H9 (cell line): ENCODE measurements at regions not wholly inside any gene's neighbourhood (a gene's known extent, or its start where the extent isn't known, plus 50 kb on each side); places are given as distances from the start of the nearest gene placed in this dataset.

Source experiments
- DNase-seq: peaks from one replicate; pipeline ENCODE4 v3.0.0-alpha.2; 2017
- H2AFZ ChIP-seq: one replicate; pipeline ENCODE4 v1.6.1; 2013; ENCODE audit warnings: mild to moderate bottlenecking, low read length, control low read depth, moderate library complexity
- H2AK5ac ChIP-seq: 2 replicates; pipeline ENCODE4 v1.6.1; 2013; ENCODE audit warnings: low read length, control low read depth, mixed read lengths; ENCODE audit not compliant: insufficient read length
- H2BK120ac ChIP-seq: one replicate; pipeline ENCODE4 v1.6.1; 2013; ENCODE audit warnings: low read depth, mild to moderate bottlenecking, low read length, control low read depth, inconsistent platforms; ENCODE audit not compliant: poor library complexity, severe bottlenecking
- H2BK12ac ChIP-seq: 2 replicates; pipeline ENCODE4 v1.6.1; 2013; ENCODE audit warnings: low read length, control low read depth, mixed read lengths, low read depth; ENCODE audit not compliant: insufficient read length
- H2BK15ac ChIP-seq: 2 replicates; pipeline ENCODE4 v1.6.1; 2013; ENCODE audit warnings: low read depth, low read length, control low read depth
- H2BK20ac ChIP-seq: one replicate; pipeline ENCODE4 v1.6.1; 2013; ENCODE audit warnings: low read depth, mild to moderate bottlenecking, low read length, control low read depth, inconsistent platforms; ENCODE audit not compliant: poor library complexity, severe bottlenecking
- H2BK5ac ChIP-seq: 2 replicates; pipeline ENCODE4 v1.6.1; 2013; ENCODE audit warnings: low read length, control low read depth, mixed read lengths; ENCODE audit not compliant: insufficient read length
- H3K14ac ChIP-seq: 2 replicates; pipeline ENCODE4 v1.6.1; 2013; ENCODE audit warnings: low read length, control low read depth; ENCODE audit not compliant: insufficient read depth
- H3K18ac ChIP-seq: 2 replicates; pipeline ENCODE4 v1.6.1; 2013; ENCODE audit warnings: low read depth, mild to moderate bottlenecking, mixed read lengths, low read length, control low read depth; ENCODE audit not compliant: insufficient read length
- H3K23ac ChIP-seq: 2 replicates; pipeline ENCODE4 v1.6.1; 2013; ENCODE audit warnings: low read length, control low read depth, mixed read lengths, low read depth; ENCODE audit not compliant: insufficient read length
- H3K23me2 ChIP-seq: 2 replicates; pipeline ENCODE4 v1.6.1; 2013; ENCODE audit warnings: low read depth, mild to moderate bottlenecking, mixed read lengths, low read length, control low read depth; ENCODE audit not compliant: insufficient read length, poor library complexity, severe bottlenecking
- H3K27ac ChIP-seq: 2 replicates; pipeline ENCODE4 v1.5.1; 2013; ENCODE audit warnings: low read length, control low read depth, mixed read lengths, low read depth; ENCODE audit not compliant: insufficient read length
- H3K27me3 ChIP-seq: 2 replicates; pipeline ENCODE4 v1.6.1; 2013; ENCODE audit warnings: low read length, control low read depth, inconsistent platforms; ENCODE audit not compliant: insufficient read depth
- H3K4ac ChIP-seq: 2 replicates; pipeline ENCODE4 v1.6.1; 2013; ENCODE audit warnings: low read depth, mild to moderate bottlenecking, control low read depth, inconsistent platforms, low read length, moderate library complexity
- H3K4me1 ChIP-seq: 2 replicates; pipeline ENCODE4 v1.6.1; 2013; ENCODE audit warnings: low read length, control low read depth, inconsistent platforms; ENCODE audit not compliant: insufficient read depth
- H3K4me2 ChIP-seq: 2 replicates; pipeline ENCODE4 v1.6.1; 2013; ENCODE audit warnings: low read length, control low read depth, mixed read lengths; ENCODE audit not compliant: insufficient read length, insufficient read depth
- H3K56ac ChIP-seq: 2 replicates; pipeline ENCODE4 v1.6.1; 2013; ENCODE audit warnings: low read depth, mild to moderate bottlenecking, mixed read lengths, low read length, control low read depth; ENCODE audit not compliant: insufficient read length
- H3K79me1 ChIP-seq: 2 replicates; pipeline ENCODE4 v1.6.1; 2013; ENCODE audit warnings: low read depth, mild to moderate bottlenecking, moderate library complexity, low read length, control low read depth, inconsistent platforms; ENCODE audit not compliant: insufficient read depth, poor library complexity, severe bottlenecking
- H3K79me2 ChIP-seq: 2 replicates; pipeline ENCODE4 v1.6.1; 2013; ENCODE audit warnings: low read length, control low read depth, inconsistent platforms; ENCODE audit not compliant: insufficient read depth
- H3K9ac ChIP-seq: 2 replicates; pipeline ENCODE4 v1.6.1; 2013; ENCODE audit warnings: low read length, control low read depth, mixed read lengths; ENCODE audit not compliant: insufficient read length; ENCODE audit errors: extremely low read depth
- H3K9me3 ChIP-seq: one replicate; pipeline ENCODE4 v1.6.1; 2013; ENCODE audit warnings: low read depth, low read length, inconsistent platforms; ENCODE audit not compliant: control insufficient read depth
- H3T11ph ChIP-seq: one replicate; pipeline ENCODE4 v1.6.1; 2013; ENCODE audit warnings: mild to moderate bottlenecking, low read length, control low read depth, inconsistent platforms
- H4K20me1 ChIP-seq: one replicate; pipeline ENCODE4 v1.6.1; 2013; ENCODE audit not compliant: control insufficient read depth, insufficient read length, insufficient read depth
- H4K5ac ChIP-seq: 2 replicates; pipeline ENCODE4 v1.6.1; 2013; ENCODE audit warnings: low read depth, mild to moderate bottlenecking, mixed read lengths, low read length, control low read depth; ENCODE audit not compliant: insufficient read length
- H4K8ac ChIP-seq: replicated peaks from 2 replicates; pipeline ENCODE4 v1.6.1; 2013; ENCODE audit warnings: low read length, control low read depth, mixed read lengths, low read depth; ENCODE audit not compliant: insufficient read length
- H4K91ac ChIP-seq: 2 replicates; pipeline ENCODE4 v1.6.1; 2013; ENCODE audit warnings: low read depth, mild to moderate bottlenecking, moderate library complexity, mixed read lengths, low read length, control low read depth; ENCODE audit not compliant: insufficient read length
- H3K27ac Mint-ChIP-seq, 3 experiments: 2 replicates in 2 of 3; 3 replicates in 1 of 3; pipeline ENCODE4 v1.8.0; 2020 to 2021; ENCODE audit warnings: mixed read lengths in 3 of 3, mild to moderate bottlenecking in 1 of 3, moderate library complexity in 1 of 3
- H3K27me3 Mint-ChIP-seq: 2 replicates; pipeline ENCODE4 v1.8.0; 2021; ENCODE audit warnings: low read depth, mild to moderate bottlenecking, moderate library complexity, mixed read lengths
- H3K36me3 Mint-ChIP-seq, 3 experiments: 2 replicates in 2 of 3; 3 replicates in 1 of 3; pipeline ENCODE4 v1.8.0; 2020 to 2021; ENCODE audit warnings: low read depth in 3 of 3, mixed read lengths in 3 of 3; ENCODE audit not compliant: insufficient read depth in 1 of 3
- H3K4me1 Mint-ChIP-seq, 2 experiments: 2 replicates each; pipeline ENCODE4 v1.8.0; 2020; ENCODE audit warnings: mixed read lengths in 2 of 2
- H3K4me3 Mint-ChIP-seq, 2 experiments: 2 replicates in 1 of 2; 3 replicates in 1 of 2; pipeline ENCODE4 v1.8.0; 2020 to 2021; ENCODE audit warnings: mild to moderate bottlenecking in 2 of 2, mixed read lengths in 2 of 2, moderate library complexity in 1 of 2
- H3K9me3 Mint-ChIP-seq, 2 experiments: 2 replicates in 1 of 2; 3 replicates in 1 of 2; pipeline ENCODE4 v1.8.0; 2020; ENCODE audit warnings: mild to moderate bottlenecking in 2 of 2, mixed read lengths in 2 of 2, moderate library complexity in 1 of 2
- CTCF ChIP-seq: fragments of 200-600 bp; sonication (generic); conservative IDR thresholded peaks from 3 replicates; pipeline ENCODE4 v1.8.0; 2021; ENCODE audit warnings: antibody characterized with exemption, mild to moderate bottlenecking
- WGBS: extraction: QIAGEN DNeasy Blood & Tissue Kit; methylation state at CpG from one replicate; pipeline ENCODE4 v1.1.7; 2013; ENCODE audit warnings: missing lambda C conversion rate, low lambda C conversion rate, mixed read lengths; ENCODE audit not compliant: insufficient read length; ENCODE audit errors: extremely low coverage; 5-methylcytosine and 5-hydroxymethylcytosine counted together

DNA sequence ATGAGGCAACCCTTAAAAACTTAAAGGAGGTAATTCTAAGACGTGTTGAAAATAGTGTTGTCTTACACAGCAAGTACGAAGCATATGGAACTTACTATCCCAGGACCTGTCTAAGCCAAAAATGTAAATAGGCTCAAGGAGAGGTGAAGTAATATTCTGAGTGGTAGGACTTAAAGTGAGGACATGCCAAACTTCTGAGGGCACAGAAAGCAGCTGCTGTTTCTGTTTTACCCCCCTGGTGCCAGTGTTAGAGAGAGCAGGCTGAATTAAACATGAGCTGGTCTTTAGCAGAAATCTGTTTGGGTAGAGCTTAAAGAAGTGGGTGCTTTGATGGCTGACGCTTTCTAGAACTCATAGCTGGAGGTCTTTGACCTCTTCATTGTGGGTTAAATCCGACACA is 149.7 kb upstream of the NPHP3 start:
- no CpG with 5 or more reads among the region's 4 CpGs for WGBS

More for the DNA sequence above, 149.7 kb upstream of the NPHP3 start:
- no peaks in the 10 kb centered on the region for H3K79me2 ChIP-seq
- H3K23me2 ChIP-seq = no peaks in the 10 kb centered on the region
- no peaks in the 10 kb centered on the region for H3K36me3 Mint-ChIP-seq
- peaks cover 13% of the 10 kb centered on the region for H3K27me3 Mint-ChIP-seq
- no peaks in the 10 kb centered on the region for H3K9me3 ChIP-seq
- no peaks in the 10 kb centered on the region for H3K9me3 Mint-ChIP-seq
- no peak overlapping the region for H3K4me3 Mint-ChIP-seq
- H4K20me1 ChIP-seq = no peaks in the 10 kb centered on the region
- H2BK120ac ChIP-seq = no peak overlapping the region
- H4K8ac ChIP-seq = no peak overlapping the region
- H2BK15ac ChIP-seq = no peak overlapping the region
- no peaks in the 10 kb centered on the region for H3K4me1 ChIP-seq
- no peak overlapping the region for H3T11ph ChIP-seq
- H2BK5ac ChIP-seq = no peak overlapping the region
- H2BK12ac ChIP-seq = no peak overlapping the region
- H3K27me3 ChIP-seq = no peaks in the 10 kb centered on the region
- no peak overlapping the region for H3K14ac ChIP-seq
- H2AFZ ChIP-seq = no peak overlapping the region
- H3K4me1 Mint-ChIP-seq = no peaks in the 10 kb centered on the region
- no peak overlapping the region for H3K4ac ChIP-seq
- H2BK20ac ChIP-seq = no peak overlapping the region
- no peak overlapping the region for H3K18ac ChIP-seq
- no peaks in the 10 kb centered on the region for H3K79me1 ChIP-seq
- no peak overlapping the region for H4K5ac ChIP-seq
- H3K56ac ChIP-seq = no peak overlapping the region
- no peak overlapping the region for H3K27ac ChIP-seq
- TF ChIP-seq CTCF = no peak
- H2AK5ac ChIP-seq = no peak overlapping the region
- H4K91ac ChIP-seq = no peak overlapping the region
- H3K23ac ChIP-seq = no peak overlapping the region
- H3K9ac ChIP-seq = no peak overlapping the region
- DNase-seq = no peak
- H3K27ac Mint-ChIP-seq = no peak overlapping the region
- H3K4me2 ChIP-seq = no peak overlapping the region
